H1 (cell line): ENCODE measurements at regions not wholly inside any gene's neighbourhood (a gene's known extent, or its start where the extent isn't known, plus 50 kb on each side); places are given as distances from the start of the nearest gene placed in this dataset.

ENCODE experiments used
- CTCF ChIA-PET: fragments of 300-600 bp; sonication (Branson Sonifier 250); formaldehyde crosslinking; loops from one replicate; lab custom pipeline; 2021; ENCODE audit not compliant: partially characterized antibody; lab: Charles Lee
- POLR2A ChIA-PET: fragments of 300-600 bp; sonication (Branson Sonifier 250); formaldehyde crosslinking; loops from one replicate; lab custom pipeline; 2021; ENCODE audit warnings: inconsistent platforms; ENCODE audit not compliant: partially characterized antibody; lab: Charles Lee
- DNase-seq, 2 experiments: peaks; one replicate each; pipeline versions ENCODE4 v3.0.0 to v3.0.0-alpha.2; 2010 to 2022; ENCODE audit warnings: low spot score in 2 of 2, low read depth in 1 of 2, mixed read lengths in 1 of 2
- FAIRE-seq: peaks from 2 replicates; lab custom pipeline; 2011; peaks lifted over from hg19 to GRCh38; lab: Jason Lieb, UNC
- H2AFZ ChIP-seq: 2 replicates; pipeline ENCODE4 v1.8.1; 2012; ENCODE audit warnings: low read length, inconsistent platforms
- H2AK5ac ChIP-seq: 2 replicates; pipeline ENCODE4 v1.6.1; 2013; ENCODE audit warnings: low read depth, low read length
- H2BK120ac ChIP-seq: replicated peaks from 2 replicates; pipeline ENCODE3; 2013; ENCODE audit warnings: low read depth, low read length, inconsistent platforms
- H2BK12ac ChIP-seq: 2 replicates; pipeline ENCODE4 v1.6.1; 2013; ENCODE audit warnings: low read depth, low read length
- H2BK15ac ChIP-seq: 2 replicates; pipeline ENCODE4 v1.6.1; 2013; ENCODE audit warnings: low read length
- H2BK20ac ChIP-seq: 2 replicates; pipeline ENCODE4 v1.6.1; 2013; ENCODE audit warnings: low read length
- H2BK5ac ChIP-seq: 2 replicates; pipeline ENCODE4 v1.6.1; 2013; ENCODE audit warnings: low read depth, low read length
- H3K14ac ChIP-seq: 2 replicates; pipeline ENCODE4 v1.6.1; 2013; ENCODE audit warnings: inconsistent platforms; ENCODE audit not compliant: insufficient read length
- H3K18ac ChIP-seq: 2 replicates; pipeline ENCODE4 v1.6.1; 2013; ENCODE audit warnings: low read length; ENCODE audit errors: extremely low read depth
- H3K23ac ChIP-seq: 2 replicates; pipeline ENCODE4 v1.6.1; 2013; ENCODE audit warnings: inconsistent platforms; ENCODE audit not compliant: insufficient read length
- H3K23me2 ChIP-seq: 2 replicates; pipeline ENCODE4 v1.6.1; 2013; ENCODE audit warnings: low read depth, low read length
- H3K27ac ChIP-seq: 2 replicates; pipeline ENCODE4 v1.6.1; 2011; ENCODE audit warnings: low read depth, low read length, inconsistent platforms
- H3K27me3 ChIP-seq, 4 experiments: replicated peaks in 1 of 4; 1 replicate in 1 of 4; 2 replicates in 3 of 4; pipeline versions ENCODE4 v1.6.1 to v1.8.1; 2011 to 2013; ENCODE audit warnings: low read length in 3 of 4, mild to moderate bottlenecking in 3 of 4, inconsistent platforms in 2 of 4, mixed read lengths in 2 of 4, moderate library complexity in 1 of 4; ENCODE audit not compliant: control insufficient read depth in 3 of 4, insufficient read depth in 3 of 4; ENCODE audit errors: extremely low read depth in 1 of 4
- H3K36me3 ChIP-seq, 4 experiments: 2 replicates each; pipeline versions ENCODE4 v1.6.1 to v1.8.1; 2011 to 2013; ENCODE audit warnings: mild to moderate bottlenecking in 4 of 4, low read length in 3 of 4, moderate library complexity in 2 of 4, control low read depth in 1 of 4, inconsistent platforms in 1 of 4; ENCODE audit not compliant: insufficient read depth in 4 of 4, control insufficient read depth in 2 of 4
- H3K4ac ChIP-seq: replicated peaks from 2 replicates; pipeline ENCODE3; 2013; ENCODE audit warnings: low read length, low read depth, mixed read lengths, inconsistent platforms; ENCODE audit not compliant: insufficient read length
- H3K4me1 ChIP-seq, 4 experiments: replicated peaks in 1 of 4; 1 replicate in 1 of 4; 2 replicates in 3 of 4; pipeline versions ENCODE4 v1.6.1 to v1.8.1; 2011 to 2013; ENCODE audit warnings: low read length in 3 of 4, inconsistent platforms in 2 of 4, mixed read lengths in 1 of 4; ENCODE audit not compliant: insufficient read depth in 4 of 4, control insufficient read depth in 3 of 4
- H3K4me2 ChIP-seq, 2 experiments: 2 replicates each; pipeline versions ENCODE4 v1.6.1 to v1.8.1; 2011 to 2013; ENCODE audit warnings: low read depth in 2 of 2, low read length in 2 of 2, control low read depth in 1 of 2, inconsistent platforms in 1 of 2, mild to moderate bottlenecking in 1 of 2; ENCODE audit not compliant: insufficient read depth in 1 of 2
- H3K4me3 ChIP-seq, 4 experiments: fragments of 200-600, 300-600 bp in 1 of 4; sonication (generic), shearing (Covaris generic), sonication (Bioruptor Twin) in 1 of 4; 2 replicates each; pipeline versions ENCODE4 v1.5.1 to v1.8.1; 2011 to 2016; ENCODE audit warnings: low read length in 4 of 4, low read depth in 3 of 4, control low read depth in 2 of 4, inconsistent platforms in 2 of 4, mild to moderate bottlenecking in 2 of 4, mixed read lengths in 1 of 4, moderate library complexity in 1 of 4; ENCODE audit not compliant: insufficient read depth in 2 of 4; ENCODE audit errors: extremely low read depth in 1 of 4
- H3K56ac ChIP-seq: replicated peaks from 2 replicates; pipeline ENCODE3; 2013; ENCODE audit warnings: low read depth, mild to moderate bottlenecking, mixed read lengths, low read length, inconsistent platforms; ENCODE audit not compliant: insufficient read length
- H3K79me1 ChIP-seq: 2 replicates; pipeline ENCODE4 v1.6.1; 2013; ENCODE audit warnings: low read depth, low read length, control low read depth
- H3K79me2 ChIP-seq, 2 experiments: 2 replicates each; pipeline versions ENCODE4 v1.6.1 to v1.8.1; 2012 to 2013; ENCODE audit warnings: low read length in 2 of 2, mild to moderate bottlenecking in 2 of 2, inconsistent platforms in 1 of 2; ENCODE audit not compliant: insufficient read depth in 2 of 2, control insufficient read depth in 1 of 2
- H3K9ac ChIP-seq, 4 experiments: replicated peaks in 1 of 4; 1 replicate in 1 of 4; 2 replicates in 3 of 4; pipeline versions ENCODE4 v1.6.1 to v1.8.1; 2011 to 2013; ENCODE audit warnings: low read depth in 3 of 4, low read length in 3 of 4, control low read depth in 2 of 4, mild to moderate bottlenecking in 2 of 4, moderate library complexity in 2 of 4, inconsistent platforms in 1 of 4; ENCODE audit errors: extremely low read depth in 1 of 4
- H3K9me3 ChIP-seq, 2 experiments: 2 replicates each; pipeline versions ENCODE4 v1.6.1 to v1.8.1; 2012 to 2013; ENCODE audit warnings: mild to moderate bottlenecking in 2 of 2, moderate library complexity in 2 of 2, control low read depth in 1 of 2, inconsistent platforms in 1 of 2, low read depth in 1 of 2, low read length in 1 of 2, mixed read lengths in 1 of 2; ENCODE audit not compliant: insufficient read depth in 2 of 2
- H4K20me1 ChIP-seq, 2 experiments: replicated peaks in 1 of 2; 2 replicates each; pipeline versions ENCODE3 to v1.8.1; 2011 to 2013; ENCODE audit warnings: inconsistent platforms in 2 of 2, low read length in 2 of 2, mild to moderate bottlenecking in 1 of 2; ENCODE audit not compliant: insufficient read depth in 2 of 2, control insufficient read depth in 1 of 2
- H4K5ac ChIP-seq: 2 replicates; pipeline ENCODE4 v1.6.1; 2013; ENCODE audit warnings: low read length, low read depth, mixed read lengths, inconsistent platforms; ENCODE audit not compliant: insufficient read length
- H4K8ac ChIP-seq: 2 replicates; pipeline ENCODE4 v1.8.0; 2013; ENCODE audit warnings: mild to moderate bottlenecking, moderate library complexity, low read length, inconsistent platforms; ENCODE audit not compliant: insufficient read depth; ENCODE audit errors: extremely low read depth
- H4K91ac ChIP-seq: replicated peaks from 2 replicates; pipeline ENCODE3; 2013; ENCODE audit warnings: low read length, mixed read lengths, inconsistent platforms; ENCODE audit not compliant: insufficient read length
- MAFK ChIP-seq: IDR thresholded peaks from 2 replicates; pipeline ENCODE4 v1.6.1; 2012; ENCODE audit warnings: low read depth, mild to moderate bottlenecking, improper control_type of control experiment, low read length
- TBP ChIP-seq: IDR thresholded peaks from 2 replicates; pipeline ENCODE4 v1.6.1; 2011; ENCODE audit warnings: low read depth, low read length, improper control_type of control experiment
- WGBS, 2 experiments: shearing (Covaris generic) in 1 of 2; methylation state at CpG; one replicate each; pipeline versions ENCODE4 v1.1.6 to v1.1.7; 2013 to 2015; ENCODE audit warnings: low lambda C conversion rate in 2 of 2, mixed read lengths in 2 of 2, inconsistent platforms in 1 of 2, low coverage in 1 of 2, missing lambda C conversion rate in 1 of 2; ENCODE audit not compliant: insufficient replicate concordance in 2 of 2, insufficient coverage in 1 of 2, insufficient read length in 1 of 2; ENCODE audit errors: extremely low coverage in 1 of 2, missing lambda C conversion rate in 1 of 2; 5-methylcytosine and 5-hydroxymethylcytosine counted together

DNA sequence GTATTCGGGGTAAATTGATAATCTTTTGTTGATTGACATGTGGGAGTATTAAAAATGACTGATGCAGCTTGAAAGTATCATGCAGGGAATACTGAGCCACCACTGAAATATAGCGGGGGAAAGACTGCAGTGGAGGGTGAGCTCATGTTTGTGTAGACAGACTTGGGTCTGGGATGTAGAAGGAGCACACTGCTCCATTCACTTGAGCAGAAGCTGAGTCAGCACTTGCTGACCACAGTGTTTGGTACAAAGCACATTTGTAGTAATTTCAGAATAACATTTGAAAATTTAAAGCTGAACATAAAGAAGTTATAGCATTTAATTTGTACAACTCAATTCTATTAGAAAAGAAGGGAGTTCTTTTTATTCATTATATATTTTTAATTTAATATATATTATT, 304.3 kb upstream of the PRICKLE1 start:
- Histone ChIP-seq H3K23me2 (no peaks in the 10 kb centered on the region), H3K9ac (no peak overlapping the region), H3K18ac (no peak overlapping the region), H3K9me3 (no peaks in the 10 kb centered on the region), H4K20me1 (no peaks in the 10 kb centered on the region), H3K56ac (no peak overlapping the region), H3K4me2 (no peak overlapping the region), H3K14ac (no peak overlapping the region), H3K4me3 (no peak overlapping the region), H2BK15ac (no peak overlapping the region), H2BK5ac (no peak overlapping the region), H3K79me2 (no peaks in the 10 kb centered on the region), H2BK120ac (no peak overlapping the region), H3K27ac (no peak overlapping the region), H3K79me1 (no peaks in the 10 kb centered on the region), H3K4me1 (no peaks in the 10 kb centered on the region), H2AK5ac (no peak overlapping the region), H3K36me3 (no peaks in the 10 kb centered on the region), H2BK20ac (no peak overlapping the region), H4K5ac (no peak overlapping the region), H2AFZ (no peak overlapping the region), H4K91ac (peak overlapping the region; percentile 27), H3K23ac (no peak overlapping the region), H4K8ac (no peak overlapping the region), H2BK12ac (no peak overlapping the region), H3K4ac (no peak overlapping the region), H3K27me3 (no peaks in the 10 kb centered on the region)
- FAIRE-seq: peak; percentile 19
- POLR2A ChIA-PET: no interaction called here
- no peak for DNase-seq
- WGBS, 2 experiments: 87% methylated on average over 2 of the region's 2 CpGs; no CpG with 5 or more reads in 1 of the 2 experiments
- CTCF ChIA-PET: interaction anchor here (0.7 to 0.9 kb wide), 3 partner anchors 11 to 536 kb away, joined by 3 to 4 read pairs (median 3); no protein-coding TSS in a partner anchor
- TF ChIP-seq TBP: no peak
- peak; percentile 89 for TF ChIP-seq MAFK
